ENCODE measurements at regions not wholly inside any gene's neighbourhood (a gene's known extent, or its start where the extent isn't known, plus 50 kb on each side); places are given as distances from the start of the nearest gene placed in this dataset.
"Not testable (repeated sequence)": the region's sequence is repeated elsewhere in the genome, so short reads cannot be mapped to it uniquely, and the experiment has no call there.

GRCh38 chr9:16052757-16053530 is 500.1 kb downstream of the CCDC171 start:
- no peak for DNase-seq

- no peak for DNase-seq
Observed at GRCh38 chr9:16057541-16057940, 504.7 kb downstream of the CCDC171 start.

GRCh38 chr9:16058131-16058549 is 505.3 kb downstream of the CCDC171 start:
- DNase-seq: no peak

GRCh38 chr9:16060436-16061129 is 507.7 kb downstream of the CCDC171 start:
- DNase-seq: no peak

- no peak for DNase-seq
Observed at GRCh38 chr9:16062542-16063240, 509.8 kb downstream of the CCDC171 start.

GRCh38 chr9:16063241-16063591 is 510.4 kb downstream of the CCDC171 start:
- DNase-seq: no peak

GRCh38 chr9:16064771-16065170 is 511.9 kb downstream of the CCDC171 start:
- peak; percentile 42 for DNase-seq

- DNase-seq: not testable (repeated sequence)
Observed at GRCh38 chr9:16066201-16066600, 513.4 kb downstream of the CCDC171 start.

GRCh38 chr9:16068476-16068875 is 515.6 kb downstream of the CCDC171 start:
- no peak for DNase-seq

- DNase-seq: no peak
Observed at GRCh38 chr9:16069249-16069648, 516.4 kb downstream of the CCDC171 start.

- DNase-seq: peak; percentile 44
Observed at GRCh38 chr9:16069671-16070454, 517.0 kb downstream of the CCDC171 start.

GRCh38 chr9:16070455-16071145 is 517.8 kb downstream of the CCDC171 start:
- DNase-seq: no peak

GRCh38 chr9:16071400-16071799 is 518.6 kb downstream of the CCDC171 start:
- no peak for DNase-seq

GRCh38 chr9:16074963-16075362 is 522.1 kb downstream of the CCDC171 start:
- DNase-seq: no peak

GRCh38 chr9:16075696-16076095 is 522.9 kb downstream of the CCDC171 start:
- no peak for DNase-seq

GRCh38 chr9:16076511-16076910 is 523.7 kb downstream of the CCDC171 start:
- DNase-seq: no peak

- no peak for DNase-seq
Observed at GRCh38 chr9:16082796-16083195, 530.0 kb downstream of the CCDC171 start.

- DNase-seq: no peak
Observed at GRCh38 chr9:16085167-16085726, 532.4 kb downstream of the CCDC171 start.

- DNase-seq: no peak
Observed at GRCh38 chr9:16090907-16091629, 538.2 kb downstream of the CCDC171 start.

Measured in renal pelvis (tissue), 1 donor.